ENCODE measurements at regions not wholly inside any gene's neighbourhood (a gene's known extent, or its start where the extent isn't known, plus 50 kb on each side); places are given as distances from the start of the nearest gene placed in this dataset.

DNA sequence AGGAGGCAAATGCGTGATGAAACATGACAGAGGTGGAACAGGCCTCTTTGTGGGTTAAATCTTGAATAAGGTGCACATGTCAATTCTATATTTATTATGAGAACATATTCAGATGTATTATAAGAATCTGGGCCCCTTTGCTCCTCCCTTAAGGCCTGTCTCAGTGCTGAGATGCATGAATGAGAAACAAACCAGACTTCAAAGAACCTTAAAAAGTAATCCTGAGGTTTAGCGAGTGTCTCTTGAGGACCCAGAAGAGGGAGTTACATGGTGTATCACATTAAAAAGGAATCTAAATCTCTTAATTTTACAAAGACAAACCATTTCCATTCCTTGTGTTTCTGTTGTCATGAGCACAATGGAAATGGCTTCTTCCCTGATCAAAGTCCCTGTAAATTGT, 170.9 kb upstream of the TBC1D5 start:
- TF ChIP-seq, protein P1, sequence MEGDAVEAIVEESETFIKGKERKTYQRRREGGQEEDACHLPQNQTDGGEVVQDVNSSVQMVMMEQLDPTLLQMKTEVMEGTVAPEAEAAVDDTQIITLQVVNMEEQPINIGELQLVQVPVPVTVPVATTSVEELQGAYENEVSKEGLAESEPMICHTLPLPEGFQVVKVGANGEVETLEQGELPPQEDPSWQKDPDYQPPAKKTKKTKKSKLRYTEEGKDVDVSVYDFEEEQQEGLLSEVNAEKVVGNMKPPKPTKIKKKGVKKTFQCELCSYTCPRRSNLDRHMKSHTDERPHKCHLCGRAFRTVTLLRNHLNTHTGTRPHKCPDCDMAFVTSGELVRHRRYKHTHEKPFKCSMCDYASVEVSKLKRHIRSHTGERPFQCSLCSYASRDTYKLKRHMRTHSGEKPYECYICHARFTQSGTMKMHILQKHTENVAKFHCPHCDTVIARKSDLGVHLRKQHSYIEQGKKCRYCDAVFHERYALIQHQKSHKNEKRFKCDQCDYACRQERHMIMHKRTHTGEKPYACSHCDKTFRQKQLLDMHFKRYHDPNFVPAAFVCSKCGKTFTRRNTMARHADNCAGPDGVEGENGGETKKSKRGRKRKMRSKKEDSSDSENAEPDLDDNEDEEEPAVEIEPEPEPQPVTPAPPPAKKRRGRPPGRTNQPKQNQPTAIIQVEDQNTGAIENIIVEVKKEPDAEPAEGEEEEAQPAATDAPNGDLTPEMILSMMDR (optimal IDR thresholded peaks at IDR 0.05 in 1 of 3, IDR thresholded peaks at IDR 0.05 in 1 of 3, conservative IDR thresholded peaks at IDR 0.05 in 1 of 3; ENCODE audit: extremely low read depth in 1 of 3, insufficient read depth in 2 of 3, low read length in 3 of 3) = no peak
- no peak for TF ChIP-seq EZH2 (IDR thresholded peaks at IDR 0.05; ENCODE audit: low read length)
